ENCODE measurements at regions not wholly inside any gene's neighbourhood (a gene's known extent, or its start where the extent isn't known, plus 50 kb on each side); places are given as distances from the start of the nearest gene placed in this dataset.

DNA sequence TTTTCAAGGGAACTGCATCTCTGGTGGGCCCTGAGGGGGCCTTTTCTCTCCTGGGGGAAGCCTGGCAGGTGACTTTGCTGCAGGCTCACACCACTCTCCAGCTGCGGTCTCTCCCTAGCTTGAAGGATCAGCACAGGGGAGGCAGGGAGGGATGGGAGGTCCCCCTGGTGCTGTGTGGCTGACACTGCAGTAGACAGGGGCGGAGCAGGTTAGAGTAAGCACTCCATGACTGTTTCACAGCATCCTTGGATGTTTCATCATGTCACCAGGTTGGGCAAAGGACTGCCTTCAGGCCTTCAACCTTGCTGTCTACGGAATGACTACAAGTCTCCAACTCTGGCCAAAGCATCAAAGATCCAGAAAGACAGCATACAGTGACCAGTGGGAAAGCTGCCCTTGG is 470.7 kb downstream of the CDK5RAP2 start:
- TF ChIP-seq, protein P1, sequence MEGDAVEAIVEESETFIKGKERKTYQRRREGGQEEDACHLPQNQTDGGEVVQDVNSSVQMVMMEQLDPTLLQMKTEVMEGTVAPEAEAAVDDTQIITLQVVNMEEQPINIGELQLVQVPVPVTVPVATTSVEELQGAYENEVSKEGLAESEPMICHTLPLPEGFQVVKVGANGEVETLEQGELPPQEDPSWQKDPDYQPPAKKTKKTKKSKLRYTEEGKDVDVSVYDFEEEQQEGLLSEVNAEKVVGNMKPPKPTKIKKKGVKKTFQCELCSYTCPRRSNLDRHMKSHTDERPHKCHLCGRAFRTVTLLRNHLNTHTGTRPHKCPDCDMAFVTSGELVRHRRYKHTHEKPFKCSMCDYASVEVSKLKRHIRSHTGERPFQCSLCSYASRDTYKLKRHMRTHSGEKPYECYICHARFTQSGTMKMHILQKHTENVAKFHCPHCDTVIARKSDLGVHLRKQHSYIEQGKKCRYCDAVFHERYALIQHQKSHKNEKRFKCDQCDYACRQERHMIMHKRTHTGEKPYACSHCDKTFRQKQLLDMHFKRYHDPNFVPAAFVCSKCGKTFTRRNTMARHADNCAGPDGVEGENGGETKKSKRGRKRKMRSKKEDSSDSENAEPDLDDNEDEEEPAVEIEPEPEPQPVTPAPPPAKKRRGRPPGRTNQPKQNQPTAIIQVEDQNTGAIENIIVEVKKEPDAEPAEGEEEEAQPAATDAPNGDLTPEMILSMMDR (conservative IDR thresholded peaks at IDR 0.05; ENCODE audit: low read depth, low read length), result peak; percentile 31
- TF ChIP-seq EZH2 (IDR thresholded peaks at IDR 0.05; ENCODE audit: borderline replicate concordance, low read depth, low read length, poor library complexity, severe bottlenecking), result no peak
